Ishikawa (cell line): ENCODE measurements at regions not wholly inside any gene's neighbourhood (a gene's known extent, or its start where the extent isn't known, plus 50 kb on each side); places are given as distances from the start of the nearest gene placed in this dataset.

Experiments
- CEBPB ChIP-seq: IDR thresholded peaks from 2 replicates; pipeline ENCODE4 v1.6.1; 2012
- CREB1 ChIP-seq: IDR thresholded peaks from 2 replicates; pipeline ENCODE4 v1.6.1; 2012; ENCODE audit warnings: low read depth
- EP300 ChIP-seq: IDR thresholded peaks from 2 replicates; pipeline ENCODE4 v1.6.1; 2012; ENCODE audit warnings: borderline replicate concordance
- FOXM1 ChIP-seq: IDR thresholded peaks from 2 replicates; pipeline ENCODE4 v1.6.1; 2012; ENCODE audit warnings: low read depth, borderline replicate concordance
- MAX ChIP-seq: IDR thresholded peaks from 2 replicates; pipeline ENCODE4 v1.6.1; 2012
- NFIC ChIP-seq: IDR thresholded peaks from 2 replicates; pipeline ENCODE4 v1.6.1; 2012
- RAD21 ChIP-seq: IDR thresholded peaks from 2 replicates; pipeline ENCODE4 v1.6.1; 2012; ENCODE audit warnings: low read depth
- REST ChIP-seq: IDR thresholded peaks from 2 replicates; pipeline ENCODE4 v1.6.1; 2012; ENCODE audit warnings: low read depth, mild to moderate bottlenecking
- TAF1 ChIP-seq: IDR thresholded peaks from 2 replicates; pipeline ENCODE4 v1.6.1; 2012; ENCODE audit warnings: low read depth, mild to moderate bottlenecking
- TCF12 ChIP-seq: IDR thresholded peaks from 2 replicates; pipeline ENCODE4 v1.6.1; 2012; ENCODE audit warnings: low read depth
- TEAD4 ChIP-seq: IDR thresholded peaks from 2 replicates; pipeline ENCODE4 v1.6.1; 2012
- USF1 ChIP-seq: IDR thresholded peaks from 2 replicates; pipeline ENCODE4 v1.6.1; 2012
- YY1 ChIP-seq: IDR thresholded peaks from 2 replicates; pipeline ENCODE4 v1.6.1; 2012; ENCODE audit warnings: low read depth
- ZBTB7A ChIP-seq: IDR thresholded peaks from 2 replicates; pipeline ENCODE4 v1.6.1; 2012; ENCODE audit warnings: low read depth

- no peak for TF ChIP-seq REST
- TF ChIP-seq RAD21: no peak
- TF ChIP-seq USF1: no peak
- TF ChIP-seq FOXM1: no peak
- TF ChIP-seq EP300: no peak
- no peak for TF ChIP-seq CEBPB
- TF ChIP-seq TAF1: no peak
- TF ChIP-seq TCF12: no peak
- no peak for TF ChIP-seq CREB1
- TF ChIP-seq YY1: no peak
- TF ChIP-seq MAX: no peak
- TF ChIP-seq NFIC: no peak
- TF ChIP-seq TEAD4: no peak
- TF ChIP-seq ZBTB7A: no peak
These were observed 94.3 kb downstream of the ADCYAP1 start for GRCh38 chr18:998936-999335.
